ENCODE measurements at regions not wholly inside any gene's neighbourhood (a gene's known extent, or its start where the extent isn't known, plus 50 kb on each side); places are given as distances from the start of the nearest gene placed in this dataset.

GRCh38 chr22:44442186-44442815, 55.7 kb downstream of the RTL6 start:
- POLR2A ChIA-PET (ENCODE audit: partially characterized antibody) = no interaction called here
- Histone ChIP-seq H3K4me3 (ENCODE audit: low read length in 2 of 2) (no peak overlapping the region), H3K9me3 (ENCODE audit: control insufficient read depth in 1 of 2, low read length in 2 of 2) (no peaks in the 10 kb centered on the region), H3K27ac (ENCODE audit: low read depth, low read length) (no peak overlapping the region), H3K36me3 (ENCODE audit: insufficient read depth, low read length) (no peaks in the 10 kb centered on the region), H3K4me1 (ENCODE audit: insufficient read depth, low read length) (no peaks in the 10 kb centered on the region), H3K27me3 (ENCODE audit: insufficient read depth, low read length) (no peaks in the 10 kb centered on the region)
- Mint-ChIP-seq H3K27ac (peak overlapping the region in 1 of 7 donors; percentile 60), H3K36me3 (peaks cover 0 to 5% of the 10 kb centered on the region in 2 donors), H3K4me3 (no peak overlapping the region), H3K9me3 (peaks cover 0 to 11% (median 5%) of the 10 kb centered on the region in 8 donors), H3K4me1 (no peaks in the 10 kb centered on the region), H3K27me3 (peaks cover 0 to 3% of the 10 kb centered on the region in 2 donors)
- CTCF ChIA-PET (ENCODE audit: partially characterized antibody) = no interaction called here
- DNase-seq = no peak
- intact Hi-C loops (cut with micrococcal nuclease) = no loop called here

DNA sequence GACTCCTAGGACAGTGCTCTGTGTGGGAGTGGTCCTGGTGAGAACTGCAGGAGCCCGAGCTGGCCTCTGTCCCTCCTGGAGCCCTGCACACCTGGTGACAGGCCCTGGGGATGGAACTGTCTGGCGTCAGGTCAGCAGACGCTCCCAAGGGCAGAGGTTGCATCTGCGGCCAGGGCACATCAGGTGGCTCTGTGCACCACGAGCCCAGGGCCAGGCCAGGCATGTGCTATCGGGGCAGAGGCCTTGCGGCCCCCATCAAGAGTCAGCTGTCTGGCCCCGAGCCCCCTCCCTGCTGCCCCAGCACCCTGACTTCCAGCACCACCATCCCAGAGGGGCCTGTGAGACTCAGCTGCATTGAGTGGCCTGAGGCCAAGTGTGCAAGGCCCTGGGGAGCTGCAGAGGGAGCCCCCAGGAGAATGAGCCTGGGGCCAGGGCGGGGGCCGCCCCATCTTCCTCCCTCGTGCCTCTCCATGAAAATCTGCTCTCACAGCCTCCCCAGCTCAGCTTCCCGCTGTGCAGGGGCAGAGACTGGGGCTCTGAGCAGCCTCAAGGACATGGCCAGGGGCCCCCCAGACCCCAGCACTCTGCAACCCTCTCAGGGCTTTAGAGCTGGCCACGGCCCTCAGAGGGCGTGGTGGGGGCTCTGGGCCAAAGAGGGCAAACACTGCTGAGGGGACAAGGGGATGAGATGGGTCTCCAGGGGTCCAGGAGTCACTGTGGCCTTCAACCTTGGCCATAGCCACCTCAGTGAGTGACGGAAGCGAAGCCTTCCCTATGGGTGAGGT, 56.4 kb downstream of the RTL6 start:
- POLR2A ChIA-PET (ENCODE audit: partially characterized antibody) = no interaction called here
- CTCF ChIA-PET (ENCODE audit: partially characterized antibody) = no interaction called here
- Mint-ChIP-seq H3K27ac (no peak overlapping the region), H3K27me3 (peaks cover 0 to 3% of the 10 kb centered on the region in 2 donors), H3K4me1 (no peaks in the 10 kb centered on the region), H3K9me3 (peaks cover 0 to 8% (median 3%) of the 10 kb centered on the region in 8 donors), H3K36me3 (peaks cover 0 to 3% of the 10 kb centered on the region in 2 donors), H3K4me3 (no peak overlapping the region)
- Histone ChIP-seq H3K9me3 (ENCODE audit: control insufficient read depth in 1 of 2, low read length in 2 of 2) (no peaks in the 10 kb centered on the region), H3K27me3 (ENCODE audit: insufficient read depth, low read length) (no peaks in the 10 kb centered on the region), H3K27ac (ENCODE audit: low read depth, low read length) (no peak overlapping the region), H3K4me1 (ENCODE audit: insufficient read depth, low read length) (no peaks in the 10 kb centered on the region), H3K36me3 (ENCODE audit: insufficient read depth, low read length) (no peaks in the 10 kb centered on the region), H3K4me3 (ENCODE audit: low read length in 2 of 2) (no peak overlapping the region)
- DNase-seq = no peak
- intact Hi-C loops (cut with micrococcal nuclease) = no loop called here

DNA sequence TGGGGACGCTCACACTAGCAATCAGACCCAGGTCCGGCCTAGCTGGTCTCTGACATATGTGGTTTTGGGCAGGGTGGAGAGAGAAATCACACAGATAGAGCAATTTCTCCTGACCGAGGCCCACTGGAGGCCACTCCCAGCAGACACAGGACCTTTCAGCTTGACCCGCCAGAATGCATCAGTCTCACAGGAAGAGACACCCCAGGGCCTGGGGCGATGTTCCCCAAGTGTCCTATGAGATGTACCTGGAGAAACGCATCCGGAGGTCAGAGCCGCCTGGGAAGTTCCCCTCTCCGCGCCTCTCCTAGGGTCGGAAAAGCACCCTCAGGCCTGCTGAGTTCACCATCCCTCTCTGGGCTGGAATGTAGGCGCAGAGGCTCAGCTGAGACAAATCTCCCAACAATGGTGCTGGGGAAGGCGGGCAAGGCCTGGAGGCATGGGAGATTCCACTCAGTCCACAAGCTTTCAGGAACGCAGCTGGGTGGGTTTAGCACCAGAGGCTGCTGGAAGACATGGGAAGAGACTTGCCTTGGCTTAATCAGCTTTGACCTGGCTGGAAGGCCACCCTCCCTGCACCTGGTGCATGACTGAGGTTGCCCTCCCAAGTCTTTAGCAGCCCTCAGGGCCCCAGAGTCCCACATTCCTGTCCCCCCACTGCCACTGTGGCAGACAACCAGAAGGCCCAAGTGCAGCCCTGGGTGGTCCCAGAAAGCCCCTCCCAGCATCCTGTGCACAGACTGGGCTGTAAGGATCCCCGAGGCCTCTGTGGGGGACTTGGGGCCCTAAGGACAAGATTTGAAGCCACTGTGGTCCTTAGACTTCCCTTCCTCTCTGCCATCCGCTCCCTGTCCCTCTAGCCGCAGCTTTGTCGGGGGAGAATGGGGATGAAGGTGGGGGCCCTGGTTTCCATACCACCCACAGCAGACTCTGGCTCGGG, 57.5 kb downstream of the RTL6 start:
- CTCF ChIA-PET (ENCODE audit: partially characterized antibody) = interaction anchor here (1.2 kb wide), 1 partner anchor 66 kb away, joined by 3 read pairs; no protein-coding TSS in a partner anchor
- H3K9me3 Mint-ChIP-seq = no peaks in the 10 kb centered on the region

GRCh38 chr22:44439356-44440223, 58.4 kb downstream of the RTL6 start:
- Mint-ChIP-seq H3K27ac (peak overlapping the region in 1 of 7 donors; percentile 36), H3K4me1 (no peaks in the 10 kb centered on the region), H3K27me3 (peaks cover 0 to 3% of the 10 kb centered on the region in 2 donors), H3K9me3 (no peaks in the 10 kb centered on the region), H3K4me3 (no peak overlapping the region), H3K36me3 (no peaks in the 10 kb centered on the region)
- H3K4me1 ChIP-seq (ENCODE audit: insufficient read depth, low read length) = no peaks in the 10 kb centered on the region
- H3K9me3 ChIP-seq (ENCODE audit: control insufficient read depth in 1 of 2, low read length in 2 of 2) = no peaks in the 10 kb centered on the region
- no peak for DNase-seq
- intact Hi-C loops (cut with micrococcal nuclease) = no loop called here
- H3K27ac ChIP-seq (ENCODE audit: low read depth, low read length) = no peak overlapping the region
- H3K36me3 ChIP-seq (ENCODE audit: insufficient read depth, low read length) = no peaks in the 10 kb centered on the region
- no peak overlapping the region for H3K4me3 ChIP-seq (ENCODE audit: low read length in 2 of 2)
- no peaks in the 10 kb centered on the region for H3K27me3 ChIP-seq (ENCODE audit: insufficient read depth, low read length)
- ChIA-PET CTCF (ENCODE audit: partially characterized antibody) (interaction anchor here (1.2 kb wide), 1 partner anchor 65 kb away, joined by 3 read pairs; no protein-coding TSS in a partner anchor), POLR2A (ENCODE audit: partially characterized antibody) (no interaction called here)

More for the DNA sequence above, 57.5 kb downstream of the RTL6 start:
- Histone ChIP-seq H3K9me3 (ENCODE audit: control insufficient read depth in 1 of 2, low read length in 2 of 2) (no peaks in the 10 kb centered on the region), H3K4me3 (ENCODE audit: low read length in 2 of 2) (no peak overlapping the region), H3K36me3 (ENCODE audit: insufficient read depth, low read length) (no peaks in the 10 kb centered on the region), H3K4me1 (ENCODE audit: insufficient read depth, low read length) (no peaks in the 10 kb centered on the region), H3K27ac (ENCODE audit: low read depth, low read length) (no peak overlapping the region), H3K27me3 (ENCODE audit: insufficient read depth, low read length) (no peaks in the 10 kb centered on the region)
- H3K27ac Mint-ChIP-seq = peak overlapping the region in 1 of 7 donors; percentile 46
- intact Hi-C loops (cut with micrococcal nuclease) = no loop called here
- POLR2A ChIA-PET (ENCODE audit: partially characterized antibody) = no interaction called here
- no peak overlapping the region for H3K4me3 Mint-ChIP-seq
- no peaks in the 10 kb centered on the region for H3K36me3 Mint-ChIP-seq
- no peak for DNase-seq
- no peaks in the 10 kb centered on the region for H3K4me1 Mint-ChIP-seq
- H3K27me3 Mint-ChIP-seq = peaks cover 0 to 3% of the 10 kb centered on the region in 2 donors

GRCh38 chr22:44438481-44439131, 59.4 kb downstream of the RTL6 start:
- no peak overlapping the region for H3K27ac ChIP-seq (ENCODE audit: low read depth, low read length)
- intact Hi-C loops (cut with micrococcal nuclease) = no loop called here
- H3K27ac Mint-ChIP-seq = peak overlapping the region in 2 of 7 donors; percentile 79 to 80
- no peaks in the 10 kb centered on the region for H3K36me3 Mint-ChIP-seq
- DNase-seq = no peak
- no peaks in the 10 kb centered on the region for H3K4me1 ChIP-seq (ENCODE audit: insufficient read depth, low read length)
- H3K4me1 Mint-ChIP-seq = no peaks in the 10 kb centered on the region
- H3K27me3 ChIP-seq (ENCODE audit: insufficient read depth, low read length) = no peaks in the 10 kb centered on the region
- H3K9me3 ChIP-seq (ENCODE audit: control insufficient read depth in 1 of 2, low read length in 2 of 2) = no peaks in the 10 kb centered on the region
- H3K4me3 Mint-ChIP-seq = no peak overlapping the region
- CTCF ChIA-PET (ENCODE audit: partially characterized antibody) = no interaction called here
- H3K4me3 ChIP-seq (ENCODE audit: low read length in 2 of 2) = no peak overlapping the region
- H3K27me3 Mint-ChIP-seq = peaks cover 0 to 3% of the 10 kb centered on the region in 2 donors
- POLR2A ChIA-PET (ENCODE audit: partially characterized antibody) = interaction anchor here (1.4 kb wide), 1 partner anchor 16 kb away, joined by 4 read pairs; no protein-coding TSS in a partner anchor
- no peaks in the 10 kb centered on the region for H3K9me3 Mint-ChIP-seq
- no peaks in the 10 kb centered on the region for H3K36me3 ChIP-seq (ENCODE audit: insufficient read depth, low read length)

- intact Hi-C loops (cut with micrococcal nuclease) = no loop called here
- H3K27me3 ChIP-seq (ENCODE audit: insufficient read depth, low read length) = no peaks in the 10 kb centered on the region
- H3K27ac Mint-ChIP-seq = no peak overlapping the region
- H3K9me3 Mint-ChIP-seq = no peaks in the 10 kb centered on the region
- no peaks in the 10 kb centered on the region for H3K4me1 ChIP-seq (ENCODE audit: insufficient read depth, low read length)
- no peaks in the 10 kb centered on the region for H3K36me3 ChIP-seq (ENCODE audit: insufficient read depth, low read length)
- H3K4me1 Mint-ChIP-seq = no peaks in the 10 kb centered on the region
- DNase-seq = no peak
- H3K4me3 Mint-ChIP-seq = no peak overlapping the region
- peaks cover 0 to 3% of the 10 kb centered on the region in 2 donors for H3K27me3 Mint-ChIP-seq
- H3K4me3 ChIP-seq (ENCODE audit: low read length in 2 of 2) = no peak overlapping the region
- ChIA-PET POLR2A (ENCODE audit: partially characterized antibody) (interaction anchor here (1.4 kb wide), 1 partner anchor 17 kb away, joined by 4 read pairs; no protein-coding TSS in a partner anchor), CTCF (ENCODE audit: partially characterized antibody) (no interaction called here)
- no peaks in the 10 kb centered on the region for H3K36me3 Mint-ChIP-seq
- no peaks in the 10 kb centered on the region for H3K9me3 ChIP-seq (ENCODE audit: control insufficient read depth in 1 of 2, low read length in 2 of 2)
- H3K27ac ChIP-seq (ENCODE audit: low read depth, low read length) = no peak overlapping the region
These were observed 60.0 kb downstream of the RTL6 start for GRCh38 chr22:44438056-44438455.

Measured in CD4-positive, alpha-beta memory T cell (primary cell).